GM23338 (cell line): ENCODE measurements at regions not wholly inside any gene's neighbourhood (a gene's known extent, or its start where the extent isn't known, plus 50 kb on each side); places are given as distances from the start of the nearest gene placed in this dataset.

ENCODE experiments used
- ATAC-seq: fragments of 200-7000 bp; cut with Tn5 transposase; 3 replicates; pipeline ENCODE4 v1.9.1; 2020
- DNase-seq: peaks from one replicate; pipeline ENCODE4 v3.0.0-alpha.2; 2015; ENCODE audit warnings: low spot score
- H2AFZ ChIP-seq: fragments of 200-600 bp; sonication (generic); 2 replicates; pipeline ENCODE4 v1.8.0; 2016; ENCODE audit warnings: antibody characterized with exemption, mild to moderate bottlenecking, moderate library complexity
- H3F3A ChIP-seq: fragments of 200-600 bp; sonication (generic); replicated peaks from 2 replicates; pipeline ENCODE4 v1.8.0; 2017; ENCODE audit warnings: antibody characterized with exemption, mixed run types, low read depth
- H3K27ac ChIP-seq: fragments of 200-600 bp; sonication (generic); 2 replicates; pipeline ENCODE4 v1.6.1; 2016; ENCODE audit warnings: low read depth
- H3K27me3 ChIP-seq: fragments of 200-600 bp; sonication (generic); 2 replicates; pipeline ENCODE4 v1.8.0; 2016; ENCODE audit warnings: mild to moderate bottlenecking, mixed run types, moderate library complexity; ENCODE audit not compliant: insufficient read depth
- H3K36me3 ChIP-seq: fragments of 200-600 bp; sonication (generic); 2 replicates; pipeline ENCODE4 v1.8.0; 2016; ENCODE audit warnings: mild to moderate bottlenecking; ENCODE audit not compliant: insufficient read depth
- H3K4me1 ChIP-seq: fragments of 200-600 bp; sonication (generic); 2 replicates; pipeline ENCODE4 v1.8.0; 2016; ENCODE audit warnings: mild to moderate bottlenecking, moderate library complexity; ENCODE audit not compliant: insufficient read depth
- H3K4me2 ChIP-seq: fragments of 200-600 bp; sonication (generic); 2 replicates; pipeline ENCODE4 v1.7.1; 2017; ENCODE audit warnings: mixed run types
- H3K4me3 ChIP-seq: fragments of 200-600 bp; sonication (generic); 2 replicates; pipeline ENCODE4 v1.6.1; 2016; ENCODE audit warnings: mixed run types
- H3K79me2 ChIP-seq: fragments of 200-600 bp; sonication (generic); replicated peaks from 2 replicates; pipeline ENCODE4 v1.8.0; 2017; ENCODE audit warnings: mild to moderate bottlenecking; ENCODE audit not compliant: insufficient read depth
- H3K9me2 ChIP-seq: fragments of 200-600 bp; sonication (generic); 2 replicates; pipeline ENCODE4 v1.8.0; 2017; ENCODE audit not compliant: insufficient read depth
- H4K20me1 ChIP-seq: fragments of 200-600 bp; sonication (generic); replicated peaks from 2 replicates; pipeline ENCODE4 v1.8.0; 2017; ENCODE audit warnings: mild to moderate bottlenecking; ENCODE audit not compliant: insufficient read depth
- H3K27ac Mint-ChIP-seq: 2 replicates; pipeline ENCODE4 v1.8.0; 2020; ENCODE audit warnings: inconsistent platforms, mild to moderate bottlenecking, moderate library complexity, mixed read lengths
- H3K27me3 Mint-ChIP-seq: 3 replicates; pipeline ENCODE4 v1.8.0; 2022; ENCODE audit warnings: low read depth, mild to moderate bottlenecking, moderate library complexity, mixed read lengths, inconsistent platforms; ENCODE audit not compliant: insufficient read depth, poor library complexity
- H3K36me3 Mint-ChIP-seq: 3 replicates; pipeline ENCODE4 v1.8.0; 2021; ENCODE audit warnings: low read depth, mild to moderate bottlenecking, inconsistent platforms, moderate library complexity, mixed read lengths
- H3K4me1 Mint-ChIP-seq: 3 replicates; pipeline ENCODE4 v1.8.0; 2020; ENCODE audit warnings: mild to moderate bottlenecking, inconsistent platforms, mixed read lengths
- H3K4me3 Mint-ChIP-seq: 3 replicates; pipeline ENCODE4 v1.8.0; 2021; ENCODE audit warnings: moderate library complexity, mild to moderate bottlenecking, inconsistent platforms, mixed read lengths
- H3K9me3 Mint-ChIP-seq: 3 replicates; pipeline ENCODE4 v1.8.0; 2020; ENCODE audit warnings: moderate library complexity, mild to moderate bottlenecking, inconsistent platforms, mixed read lengths
- CREB1 ChIP-seq: fragments of 250-450 bp; sonication (Bioruptor Pico); IDR thresholded peaks from 2 replicates; pipeline ENCODE4 v1.5.0; 2020; ENCODE audit warnings: low read depth, mild to moderate bottlenecking, moderate library complexity
- EZH2 ChIP-seq: fragments of 200-600 bp; sonication (generic); IDR thresholded peaks from one replicate; pipeline ENCODE4 v1.8.0; 2017; ENCODE audit warnings: antibody characterized with exemption, mild to moderate bottlenecking, low read depth; ENCODE audit not compliant: unreplicated experiment
- EZH2phosphoT487 ChIP-seq: fragments of 200-600 bp; sonication (generic); IDR thresholded peaks from one replicate; pipeline ENCODE4 v1.8.1; 2018; ENCODE audit warnings: antibody characterized with exemption; ENCODE audit not compliant: unreplicated experiment
- JUNB ChIP-seq: IDR thresholded peaks from one replicate; pipeline ENCODE4 v1.6.1; 2016; ENCODE audit warnings: antibody characterized with exemption; ENCODE audit not compliant: unreplicated experiment
- NANOG ChIP-seq: IDR thresholded peaks from 2 replicates; pipeline ENCODE4 v1.6.1; 2016; ENCODE audit warnings: antibody characterized with exemption, borderline replicate concordance
- POLR2AphosphoS5 ChIP-seq: IDR thresholded peaks from 2 replicates; pipeline ENCODE4 v1.6.1; 2016; ENCODE audit warnings: antibody characterized with exemption, low read depth
- STAT1 ChIP-seq: IDR thresholded peaks from one replicate; pipeline ENCODE4 v1.6.1; 2016; ENCODE audit warnings: antibody characterized with exemption; ENCODE audit not compliant: unreplicated experiment
- ZNF114 ChIP-seq: fragments of 250-450 bp; sonication (Bioruptor Pico); IDR thresholded peaks from 2 replicates; pipeline ENCODE4 v1.5.0; 2020; ENCODE audit warnings: mild to moderate bottlenecking, moderate library complexity
- ZNF331 ChIP-seq: fragments of 250-450 bp; sonication (Bioruptor Pico); IDR thresholded peaks from 2 replicates; pipeline ENCODE4 v1.5.0; 2020; ENCODE audit warnings: low read depth, mild to moderate bottlenecking, moderate library complexity
- TF ChIP-seq, protein P1 (sequence below): fragments of 250-450 bp; sonication (Bioruptor Pico); IDR thresholded peaks from 2 replicates; pipeline ENCODE4 v1.5.0; 2020; ENCODE audit warnings: mild to moderate bottlenecking, moderate library complexity
- TF ChIP-seq, protein P2 (sequence below), 2 experiments: fragments of 200-600 bp in 1 of 2; sonication (generic) in 1 of 2; conservative IDR thresholded peaks; 2 replicates each; pipeline versions ENCODE4 v1.5.1 to v1.6.1; 2016 to 2017; ENCODE audit warnings: antibody characterized with exemption in 2 of 2, low read depth in 2 of 2, mild to moderate bottlenecking in 2 of 2, moderate library complexity in 1 of 2
- TF ChIP-seq, protein P3 (sequence below): IDR thresholded peaks from one replicate; pipeline ENCODE4 v1.6.1; 2018; ENCODE audit warnings: antibody characterized with exemption; ENCODE audit not compliant: unreplicated experiment
- TF ChIP-seq, protein P4 (sequence below): IDR thresholded peaks from 2 replicates; pipeline ENCODE4 v1.6.1; 2016; ENCODE audit warnings: antibody characterized with exemption

DNA sequence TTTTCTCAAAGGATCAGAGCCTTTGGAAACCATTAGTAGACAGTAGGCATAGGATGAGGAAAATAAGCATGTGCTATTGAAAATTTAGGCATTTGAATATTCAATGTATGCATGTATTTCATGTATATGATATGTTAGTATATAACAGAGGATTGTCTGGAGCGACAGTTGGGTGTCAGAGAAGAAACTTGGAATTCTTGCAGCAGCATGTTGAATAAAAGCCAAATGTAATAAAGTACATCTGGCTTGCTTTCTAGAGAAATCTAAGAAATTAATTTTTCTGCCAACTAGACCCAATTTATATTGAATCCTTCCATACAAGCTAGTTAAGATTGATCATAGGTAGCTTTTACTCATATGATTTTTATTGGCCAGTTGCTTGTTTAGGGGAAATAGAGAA lies 578.8 kb downstream of the CDH11 start:
- no peak overlapping the region for H3K4me2 ChIP-seq

More for the DNA sequence above, 578.8 kb downstream of the CDH11 start:
- H3K4me1 Mint-ChIP-seq: no peaks in the 10 kb centered on the region
- no peaks in the 10 kb centered on the region for H3K36me3 Mint-ChIP-seq
- H4K20me1 ChIP-seq: no peaks in the 10 kb centered on the region
- no peaks in the 10 kb centered on the region for H3F3A ChIP-seq
- no peak overlapping the region for H3K4me3 ChIP-seq
- no peak for ATAC-seq
- no peaks in the 10 kb centered on the region; the same call in 2 of the 3 replicates for H3K9me3 Mint-ChIP-seq
- TF ChIP-seq, protein P1, sequence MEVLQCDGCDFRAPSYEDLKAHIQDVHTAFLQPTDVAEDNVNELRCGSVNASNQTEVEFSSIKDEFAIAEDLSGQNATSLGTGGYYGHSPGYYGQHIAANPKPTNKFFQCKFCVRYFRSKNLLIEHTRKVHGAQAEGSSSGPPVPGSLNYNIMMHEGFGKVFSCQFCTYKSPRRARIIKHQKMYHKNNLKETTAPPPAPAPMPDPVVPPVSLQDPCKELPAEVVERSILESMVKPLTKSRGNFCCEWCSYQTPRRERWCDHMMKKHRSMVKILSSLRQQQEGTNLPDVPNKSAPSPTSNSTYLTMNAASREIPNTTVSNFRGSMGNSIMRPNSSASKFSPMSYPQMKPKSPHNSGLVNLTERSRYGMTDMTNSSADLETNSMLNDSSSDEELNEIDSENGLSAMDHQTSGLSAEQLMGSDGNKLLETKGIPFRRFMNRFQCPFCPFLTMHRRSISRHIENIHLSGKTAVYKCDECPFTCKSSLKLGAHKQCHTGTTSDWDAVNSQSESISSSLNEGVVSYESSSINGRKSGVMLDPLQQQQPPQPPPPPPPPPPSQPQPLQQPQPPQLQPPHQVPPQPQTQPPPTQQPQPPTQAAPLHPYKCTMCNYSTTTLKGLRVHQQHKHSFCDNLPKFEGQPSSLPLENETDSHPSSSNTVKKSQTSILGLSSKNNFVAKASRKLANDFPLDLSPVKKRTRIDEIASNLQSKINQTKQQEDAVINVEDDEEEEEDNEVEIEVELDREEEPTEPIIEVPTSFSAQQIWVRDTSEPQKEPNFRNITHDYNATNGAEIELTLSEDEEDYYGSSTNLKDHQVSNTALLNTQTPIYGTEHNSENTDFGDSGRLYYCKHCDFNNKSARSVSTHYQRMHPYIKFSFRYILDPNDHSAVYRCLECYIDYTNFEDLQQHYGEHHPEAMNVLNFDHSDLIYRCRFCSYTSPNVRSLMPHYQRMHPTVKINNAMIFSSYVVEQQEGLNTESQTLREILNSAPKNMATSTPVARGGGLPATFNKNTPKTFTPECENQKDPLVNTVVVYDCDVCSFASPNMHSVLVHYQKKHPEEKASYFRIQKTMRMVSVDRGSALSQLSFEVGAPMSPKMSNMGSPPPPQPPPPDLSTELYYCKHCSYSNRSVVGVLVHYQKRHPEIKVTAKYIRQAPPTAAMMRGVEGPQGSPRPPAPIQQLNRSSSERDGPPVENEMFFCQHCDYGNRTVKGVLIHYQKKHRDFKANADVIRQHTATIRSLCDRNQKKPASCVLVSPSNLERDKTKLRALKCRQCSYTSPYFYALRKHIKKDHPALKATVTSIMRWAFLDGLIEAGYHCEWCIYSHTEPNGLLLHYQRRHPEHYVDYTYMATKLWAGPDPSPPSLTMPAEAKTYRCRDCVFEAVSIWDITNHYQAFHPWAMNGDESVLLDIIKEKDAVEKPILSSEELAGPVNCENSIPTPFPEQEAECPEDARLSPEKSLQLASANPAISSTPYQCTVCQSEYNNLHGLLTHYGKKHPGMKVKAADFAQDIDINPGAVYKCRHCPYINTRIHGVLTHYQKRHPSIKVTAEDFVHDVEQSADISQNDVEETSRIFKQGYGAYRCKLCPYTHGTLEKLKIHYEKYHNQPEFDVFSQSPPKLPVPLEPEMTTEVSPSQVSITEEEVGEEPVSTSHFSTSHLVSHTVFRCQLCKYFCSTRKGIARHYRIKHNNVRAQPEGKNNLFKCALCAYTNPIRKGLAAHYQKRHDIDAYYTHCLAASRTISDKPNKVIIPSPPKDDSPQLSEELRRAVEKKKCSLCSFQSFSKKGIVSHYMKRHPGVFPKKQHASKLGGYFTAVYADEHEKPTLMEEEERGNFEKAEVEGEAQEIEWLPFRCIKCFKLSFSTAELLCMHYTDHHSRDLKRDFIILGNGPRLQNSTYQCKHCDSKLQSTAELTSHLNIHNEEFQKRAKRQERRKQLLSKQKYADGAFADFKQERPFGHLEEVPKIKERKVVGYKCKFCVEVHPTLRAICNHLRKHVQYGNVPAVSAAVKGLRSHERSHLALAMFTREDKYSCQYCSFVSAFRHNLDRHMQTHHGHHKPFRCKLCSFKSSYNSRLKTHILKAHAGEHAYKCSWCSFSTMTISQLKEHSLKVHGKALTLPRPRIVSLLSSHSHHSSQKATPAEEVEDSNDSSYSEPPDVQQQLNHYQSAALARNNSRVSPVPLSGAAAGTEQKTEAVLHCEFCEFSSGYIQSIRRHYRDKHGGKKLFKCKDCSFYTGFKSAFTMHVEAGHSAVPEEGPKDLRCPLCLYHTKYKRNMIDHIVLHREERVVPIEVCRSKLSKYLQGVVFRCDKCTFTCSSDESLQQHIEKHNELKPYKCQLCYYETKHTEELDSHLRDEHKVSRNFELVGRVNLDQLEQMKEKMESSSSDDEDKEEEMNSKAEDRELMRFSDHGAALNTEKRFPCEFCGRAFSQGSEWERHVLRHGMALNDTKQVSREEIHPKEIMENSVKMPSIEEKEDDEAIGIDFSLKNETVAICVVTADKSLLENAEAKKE (CRISPR knock-in tag): no peak
- no peak for TF ChIP-seq NANOG
- TF ChIP-seq, protein P2, sequence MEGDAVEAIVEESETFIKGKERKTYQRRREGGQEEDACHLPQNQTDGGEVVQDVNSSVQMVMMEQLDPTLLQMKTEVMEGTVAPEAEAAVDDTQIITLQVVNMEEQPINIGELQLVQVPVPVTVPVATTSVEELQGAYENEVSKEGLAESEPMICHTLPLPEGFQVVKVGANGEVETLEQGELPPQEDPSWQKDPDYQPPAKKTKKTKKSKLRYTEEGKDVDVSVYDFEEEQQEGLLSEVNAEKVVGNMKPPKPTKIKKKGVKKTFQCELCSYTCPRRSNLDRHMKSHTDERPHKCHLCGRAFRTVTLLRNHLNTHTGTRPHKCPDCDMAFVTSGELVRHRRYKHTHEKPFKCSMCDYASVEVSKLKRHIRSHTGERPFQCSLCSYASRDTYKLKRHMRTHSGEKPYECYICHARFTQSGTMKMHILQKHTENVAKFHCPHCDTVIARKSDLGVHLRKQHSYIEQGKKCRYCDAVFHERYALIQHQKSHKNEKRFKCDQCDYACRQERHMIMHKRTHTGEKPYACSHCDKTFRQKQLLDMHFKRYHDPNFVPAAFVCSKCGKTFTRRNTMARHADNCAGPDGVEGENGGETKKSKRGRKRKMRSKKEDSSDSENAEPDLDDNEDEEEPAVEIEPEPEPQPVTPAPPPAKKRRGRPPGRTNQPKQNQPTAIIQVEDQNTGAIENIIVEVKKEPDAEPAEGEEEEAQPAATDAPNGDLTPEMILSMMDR (conservative IDR thresholded peaks at IDR 0.05; ENCODE audit: low read depth in 2 of 2): no peak
- no peak for TF ChIP-seq POLR2AphosphoS5
- TF ChIP-seq ZNF114: no peak
- no peak for TF ChIP-seq EZH2phosphoT487
- TF ChIP-seq, protein P3, sequence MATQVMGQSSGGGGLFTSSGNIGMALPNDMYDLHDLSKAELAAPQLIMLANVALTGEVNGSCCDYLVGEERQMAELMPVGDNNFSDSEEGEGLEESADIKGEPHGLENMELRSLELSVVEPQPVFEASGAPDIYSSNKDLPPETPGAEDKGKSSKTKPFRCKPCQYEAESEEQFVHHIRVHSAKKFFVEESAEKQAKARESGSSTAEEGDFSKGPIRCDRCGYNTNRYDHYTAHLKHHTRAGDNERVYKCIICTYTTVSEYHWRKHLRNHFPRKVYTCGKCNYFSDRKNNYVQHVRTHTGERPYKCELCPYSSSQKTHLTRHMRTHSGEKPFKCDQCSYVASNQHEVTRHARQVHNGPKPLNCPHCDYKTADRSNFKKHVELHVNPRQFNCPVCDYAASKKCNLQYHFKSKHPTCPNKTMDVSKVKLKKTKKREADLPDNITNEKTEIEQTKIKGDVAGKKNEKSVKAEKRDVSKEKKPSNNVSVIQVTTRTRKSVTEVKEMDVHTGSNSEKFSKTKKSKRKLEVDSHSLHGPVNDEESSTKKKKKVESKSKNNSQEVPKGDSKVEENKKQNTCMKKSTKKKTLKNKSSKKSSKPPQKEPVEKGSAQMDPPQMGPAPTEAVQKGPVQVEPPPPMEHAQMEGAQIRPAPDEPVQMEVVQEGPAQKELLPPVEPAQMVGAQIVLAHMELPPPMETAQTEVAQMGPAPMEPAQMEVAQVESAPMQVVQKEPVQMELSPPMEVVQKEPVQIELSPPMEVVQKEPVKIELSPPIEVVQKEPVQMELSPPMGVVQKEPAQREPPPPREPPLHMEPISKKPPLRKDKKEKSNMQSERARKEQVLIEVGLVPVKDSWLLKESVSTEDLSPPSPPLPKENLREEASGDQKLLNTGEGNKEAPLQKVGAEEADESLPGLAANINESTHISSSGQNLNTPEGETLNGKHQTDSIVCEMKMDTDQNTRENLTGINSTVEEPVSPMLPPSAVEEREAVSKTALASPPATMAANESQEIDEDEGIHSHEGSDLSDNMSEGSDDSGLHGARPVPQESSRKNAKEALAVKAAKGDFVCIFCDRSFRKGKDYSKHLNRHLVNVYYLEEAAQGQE: no peak
- no peak for TF ChIP-seq ZNF331
- TF ChIP-seq CREB1 (CRISPR knock-in tag): no peak
- TF ChIP-seq STAT1: no peak
- TF ChIP-seq EZH2: no peak
- TF ChIP-seq, protein P4, sequence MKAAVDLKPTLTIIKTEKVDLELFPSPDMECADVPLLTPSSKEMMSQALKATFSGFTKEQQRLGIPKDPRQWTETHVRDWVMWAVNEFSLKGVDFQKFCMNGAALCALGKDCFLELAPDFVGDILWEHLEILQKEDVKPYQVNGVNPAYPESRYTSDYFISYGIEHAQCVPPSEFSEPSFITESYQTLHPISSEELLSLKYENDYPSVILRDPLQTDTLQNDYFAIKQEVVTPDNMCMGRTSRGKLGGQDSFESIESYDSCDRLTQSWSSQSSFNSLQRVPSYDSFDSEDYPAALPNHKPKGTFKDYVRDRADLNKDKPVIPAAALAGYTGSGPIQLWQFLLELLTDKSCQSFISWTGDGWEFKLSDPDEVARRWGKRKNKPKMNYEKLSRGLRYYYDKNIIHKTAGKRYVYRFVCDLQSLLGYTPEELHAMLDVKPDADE: no peak
- TF ChIP-seq JUNB: no peak
- no peak overlapping the region for H3K4me3 Mint-ChIP-seq
- no peaks in the 10 kb centered on the region for H3K36me3 ChIP-seq
- H3K27ac Mint-ChIP-seq: no peak overlapping the region
- H3K79me2 ChIP-seq: no peaks in the 10 kb centered on the region
- H3K9me2 ChIP-seq: peaks cover 6% of the 10 kb centered on the region; the same call in 1 of the 2 replicates
- no peak overlapping the region for H3K27ac ChIP-seq
- H2AFZ ChIP-seq: no peak overlapping the region
- no peaks in the 10 kb centered on the region for H3K4me1 ChIP-seq
- H3K27me3 ChIP-seq: no peaks in the 10 kb centered on the region
- DNase-seq: no peak
- H3K27me3 Mint-ChIP-seq: no peaks in the 10 kb centered on the region
